Left cardiac atrium (tissue), 4 donors: ENCODE measurements at regions not wholly inside any gene's neighbourhood (a gene's known extent, or its start where the extent isn't known, plus 50 kb on each side); places are given as distances from the start of the nearest gene placed in this dataset.
"Not testable (repeated sequence)": the region's sequence is repeated elsewhere in the genome, so short reads cannot be mapped to it uniquely, and the experiment has no call there.

Experiments used
- ATAC-seq, 2 donors: fragments of 200-7000 bp; cut with Tn5 transposase; one replicate each; pipeline ENCODE4 v1.9.1; 2020; ENCODE audit warnings: mild to moderate bottlenecking in 2 of 2, moderate library complexity in 2 of 2
- DNase-seq: peaks from one replicate; pipeline ENCODE4 v3.0.0-alpha.2; 2020
- intact Hi-C, 2 donors: fragments of 100-400 bp; cut with DNase I; formaldehyde crosslinking; loops; one replicate each; pipeline versions ENCODE4 v1.14.1 to v1.15.1; 2022 to 2023
- donor health status: DM: no; HTN: yes; CAD: no.
- donor health status: DM: no; HTN: yes; CAD: no; lungs with severe emphysema.
- donor health status: DM: yes; HTN: yes; CAD: no.
- donor health status: Dilated cardiomyopathy.

DNA sequence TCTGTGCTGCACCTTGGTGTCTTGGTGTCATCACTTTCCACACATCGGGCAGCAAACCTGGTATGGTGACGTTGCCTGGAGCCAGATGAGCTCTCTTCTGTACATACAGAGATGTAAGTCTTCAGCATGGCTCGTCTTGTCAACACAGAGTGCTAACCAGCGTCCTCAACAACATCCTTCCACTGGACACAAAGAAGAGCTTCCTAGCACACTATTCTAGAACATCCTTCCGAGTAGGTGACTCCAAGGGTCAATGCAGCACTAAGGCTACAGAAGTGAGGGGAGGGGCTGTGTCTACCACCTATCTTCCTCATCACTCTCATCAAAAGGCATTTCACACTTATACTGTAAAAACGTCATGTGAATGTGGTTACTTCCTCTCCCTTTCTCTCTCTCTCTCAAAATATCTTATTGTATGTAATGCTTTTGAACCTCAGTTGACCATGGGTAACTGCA, 108.1 kb upstream of the SLC1A4 start:
- no peak for DNase-seq
- intact Hi-C loops: no loop called here
- ATAC-seq: no peak

GRCh38 chr2:64887565-64887964, 101.6 kb upstream of the SLC1A4 start:
- no peak for DNase-seq
- ATAC-seq: no peak
- intact Hi-C loops: no loop called here

GRCh38 chr2:64888591-64889309, 100.4 kb upstream of the SLC1A4 start:
- intact Hi-C loops: no loop called here
- ATAC-seq: peak in 1 of 2 donors; percentile 23
- DNase-seq: no peak

- ATAC-seq (no peak), DNase-seq (no peak)
- intact Hi-C loops: no loop called here
Measured at GRCh38 chr2:64889803-64890202, 99.4 kb upstream of the SLC1A4 start.

GRCh38 chr2:64896572-64896971, 92.6 kb upstream of the SLC1A4 start:
- ATAC-seq, DNase-seq, intact Hi-C loops: not testable (repeated sequence)

DNA sequence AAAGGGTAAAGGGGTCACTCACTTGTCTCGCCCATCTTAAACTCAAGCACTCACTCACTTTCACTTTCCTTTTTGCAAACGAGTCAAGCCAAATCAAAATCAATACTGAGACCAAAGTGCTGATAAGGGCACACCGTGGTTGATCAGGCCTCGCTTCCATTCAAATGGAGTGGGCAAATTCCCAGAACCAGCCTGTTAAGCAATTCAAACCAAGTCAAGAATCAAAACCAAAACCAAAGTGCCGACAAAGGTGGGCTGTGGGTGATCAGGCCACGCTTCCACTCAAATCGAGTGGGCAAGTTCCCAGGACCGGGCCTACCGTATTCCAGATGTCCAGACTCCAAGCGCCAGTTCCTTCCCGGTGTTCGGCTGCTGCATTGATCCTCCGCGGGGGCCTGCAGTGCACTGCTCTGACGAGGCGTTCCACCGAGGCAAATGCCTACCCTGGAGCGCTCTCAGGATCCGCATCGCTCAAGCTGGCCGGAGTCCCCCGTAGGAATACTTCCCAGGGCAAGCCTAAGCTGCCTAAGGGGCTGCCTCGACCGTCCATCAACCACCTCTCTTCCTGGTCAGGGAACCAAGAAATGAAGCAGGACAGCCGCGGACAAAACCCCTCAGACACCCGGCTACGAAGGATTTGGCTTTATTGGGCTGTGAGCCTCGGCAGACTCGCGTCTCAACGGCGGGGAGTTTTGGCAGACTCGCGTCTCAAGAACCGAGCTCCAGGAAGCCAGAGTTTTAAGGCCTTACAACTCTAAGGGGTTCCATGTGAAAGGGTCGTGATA, 89.9 kb upstream of the SLC1A4 start:
- intact Hi-C loops: no loop called here
- no peak for ATAC-seq
- no peak for DNase-seq

DNA sequence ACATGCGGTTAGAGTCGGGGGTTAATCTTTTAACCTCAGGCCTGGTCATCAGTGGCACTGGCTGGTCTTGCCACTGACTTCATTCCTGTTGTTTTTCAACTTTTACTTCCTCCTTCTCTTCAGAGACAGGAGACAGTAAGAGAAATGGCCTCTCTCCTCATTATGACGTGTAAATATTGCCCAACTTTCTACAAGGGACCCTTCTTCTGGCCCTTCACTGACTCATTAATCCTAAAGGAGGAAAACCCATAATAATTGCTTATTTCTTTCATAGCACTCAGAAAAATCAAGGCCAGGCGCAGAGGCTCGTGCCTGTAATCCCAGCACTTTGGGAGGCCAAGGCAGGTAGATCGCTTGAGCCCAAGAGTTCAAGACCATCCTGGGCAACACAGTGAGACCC, 89.3 kb upstream of the SLC1A4 start:
- ATAC-seq, intact Hi-C loops, DNase-seq: not testable (repeated sequence)

GRCh38 chr2:64904413-64905329, 84.5 kb upstream of the SLC1A4 start:
- peak; percentile 35 to 52 for ATAC-seq
- intact Hi-C loops: no loop called here
- peak; percentile 51 for DNase-seq

DNA sequence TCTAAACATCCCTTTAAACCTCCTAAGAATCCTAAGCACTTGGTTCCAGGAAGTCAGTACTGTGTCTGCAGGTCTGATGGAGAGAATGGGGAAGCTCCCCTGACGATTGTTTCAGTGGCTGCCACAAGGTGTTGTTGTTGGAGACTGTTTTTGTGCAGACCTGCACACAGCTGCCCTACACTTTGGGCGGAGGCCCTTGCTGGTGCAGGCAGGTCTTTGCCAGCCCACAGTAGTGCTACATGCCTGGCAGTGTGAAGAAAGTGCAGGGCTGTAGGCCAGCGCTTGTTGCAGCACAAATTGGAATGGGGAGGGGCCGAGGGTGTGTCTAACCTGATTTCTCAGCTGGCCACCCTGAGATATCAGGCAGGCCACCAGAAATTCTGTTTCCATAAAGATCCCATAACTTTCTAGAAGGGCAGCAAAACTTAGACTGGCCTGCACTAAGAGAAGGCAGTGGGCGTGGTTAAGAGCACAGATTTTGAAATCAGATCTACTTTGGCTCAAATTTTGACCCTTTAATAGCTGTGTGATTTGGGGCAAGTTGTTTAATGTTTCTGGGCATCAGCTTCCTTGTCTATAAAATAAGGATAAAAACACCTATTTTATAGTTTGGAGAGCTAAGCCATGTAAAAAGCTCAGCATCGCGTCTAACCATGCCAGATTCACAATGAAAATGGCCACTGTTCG, 83.7 kb upstream of the SLC1A4 start:
- DNase-seq (no peak), ATAC-seq (peak; percentile 43 to 68)
- intact Hi-C loops: no loop called here

GRCh38 chr2:64906853-64907536, 82.2 kb upstream of the SLC1A4 start:
- DNase-seq (no peak), ATAC-seq (no peak)
- intact Hi-C loops: no loop called here

- no peak for DNase-seq
- no peak for ATAC-seq
- intact Hi-C loops: no loop called here
Measured at GRCh38 chr2:64908406-64908805, 80.8 kb upstream of the SLC1A4 start.

GRCh38 chr2:64910523-64910922, 78.7 kb upstream of the SLC1A4 start:
- intact Hi-C loops: loop anchor here in 1 of 2 donors (10.0 kb wide), 1 partner anchor 274 kb away; no protein-coding TSS in a partner anchor
- DNase-seq (no peak), ATAC-seq (no peak)

GRCh38 chr2:64910972-64911433, 78.2 kb upstream of the SLC1A4 start:
- DNase-seq (no peak), ATAC-seq (no peak)
- intact Hi-C loops: loop anchor here in 1 of 2 donors (10.0 kb wide), 1 partner anchor 274 kb away; no protein-coding TSS in a partner anchor

GRCh38 chr2:64913357-64913869, 75.8 kb upstream of the SLC1A4 start:
- intact Hi-C loops: loop anchor here in 1 of 2 donors (10.0 kb wide), 1 partner anchor 271 kb away; no protein-coding TSS in a partner anchor
- ATAC-seq: no peak

GRCh38 chr2:64914247-64914646, 75.0 kb upstream of the SLC1A4 start:
- DNase-seq (no peak), ATAC-seq (no peak)
- intact Hi-C loops: loop anchor here in 1 of 2 donors (10.0 kb wide), 1 partner anchor 271 kb away; no protein-coding TSS in a partner anchor

More at GRCh38 chr2:64913357-64913869, 75.8 kb upstream of the SLC1A4 start:
- DNase-seq: no peak

GRCh38 chr2:64914735-64915509, 74.3 kb upstream of the SLC1A4 start:
- intact Hi-C loops: loop anchor here (5.0 to 10.0 kb wide), 3 partner anchors 127 to 657 kb away; no protein-coding TSS in a partner anchor
- ATAC-seq (no peak), DNase-seq (no peak)

- DNase-seq: no peak
- intact Hi-C loops: loop anchor here (5.0 to 10.0 kb wide), 3 partner anchors 127 to 657 kb away; no protein-coding TSS in a partner anchor
- no peak for ATAC-seq
Measured at GRCh38 chr2:64915510-64915900, 73.7 kb upstream of the SLC1A4 start.
